ENCODE measurements at regions not wholly inside any gene's neighbourhood (a gene's known extent, or its start where the extent isn't known, plus 50 kb on each side); places are given as distances from the start of the nearest gene placed in this dataset.

GRCh38 chr4:115222061-115222460 lies 108.6 kb upstream of the NDST4 start:
- no peaks in the 10 kb centered on the region for H3K36me3 ChIP-seq
- no peak for DNase-seq (ENCODE audit: low spot score in 2 of 2)
- WGBS: 76% methylated on average over 4 of the region's 4 CpGs
- no peak overlapping the region for H3K4me3 ChIP-seq
- H3K27me3 ChIP-seq: no peaks in the 10 kb centered on the region
- TF ChIP-seq CTCF (IDR thresholded peaks at IDR 0.05) (no peak), POLR2AphosphoS5 (IDR thresholded peaks at IDR 0.05) (no peak), POLR2A (IDR thresholded peaks at IDR 0.05) (no peak), EP300 (IDR thresholded peaks at IDR 0.05) (no peak)
- H3K27ac ChIP-seq: no peak overlapping the region
- H3K4me1 ChIP-seq: no peaks in the 10 kb centered on the region
- no peaks in the 10 kb centered on the region for H3K9me3 ChIP-seq

- H3K27me3 ChIP-seq: no peaks in the 10 kb centered on the region
- DNase-seq (ENCODE audit: low spot score in 2 of 2): no peak
- no peaks in the 10 kb centered on the region for H3K9me3 ChIP-seq
- H3K36me3 ChIP-seq: no peaks in the 10 kb centered on the region
- no peak for TF ChIP-seq EP300 (IDR thresholded peaks at IDR 0.05)
- TF ChIP-seq CTCF (IDR thresholded peaks at IDR 0.05): no peak
- no peak for TF ChIP-seq POLR2A (IDR thresholded peaks at IDR 0.05)
- TF ChIP-seq POLR2AphosphoS5 (IDR thresholded peaks at IDR 0.05): no peak
- WGBS: 68% methylated on average over 1 of the region's 1 CpG
- H3K4me1 ChIP-seq: no peaks in the 10 kb centered on the region
- no peak overlapping the region for H3K4me3 ChIP-seq
- H3K27ac ChIP-seq: no peak overlapping the region
Measured at GRCh38 chr4:115219862-115220261, 106.4 kb upstream of the NDST4 start.

GRCh38 chr4:115219315-115219860 lies 106.0 kb upstream of the NDST4 start:
- H3K27ac ChIP-seq: no peak overlapping the region
- no peaks in the 10 kb centered on the region for H3K9me3 ChIP-seq
- no peaks in the 10 kb centered on the region for H3K4me1 ChIP-seq
- TF ChIP-seq CTCF (IDR thresholded peaks at IDR 0.05) (no peak), EP300 (IDR thresholded peaks at IDR 0.05) (no peak), POLR2AphosphoS5 (IDR thresholded peaks at IDR 0.05) (no peak), POLR2A (IDR thresholded peaks at IDR 0.05) (no peak)
- WGBS: 44% methylated on average over 2 of the region's 2 CpGs
- no peak for DNase-seq (ENCODE audit: low spot score in 2 of 2)
- H3K27me3 ChIP-seq: no peaks in the 10 kb centered on the region
- no peak overlapping the region for H3K4me3 ChIP-seq
- no peaks in the 10 kb centered on the region for H3K36me3 ChIP-seq

GRCh38 chr4:115215935-115216334 lies 102.5 kb upstream of the NDST4 start:
- H3K4me1 ChIP-seq: no peaks in the 10 kb centered on the region
- no peak overlapping the region for H3K27ac ChIP-seq
- no peak overlapping the region for H3K4me3 ChIP-seq
- DNase-seq (ENCODE audit: low spot score in 2 of 2): no peak
- TF ChIP-seq POLR2A (IDR thresholded peaks at IDR 0.05) (no peak), POLR2AphosphoS5 (IDR thresholded peaks at IDR 0.05) (no peak), CTCF (IDR thresholded peaks at IDR 0.05) (no peak), EP300 (IDR thresholded peaks at IDR 0.05) (no peak)
- WGBS: 84% methylated on average over 3 of the region's 3 CpGs
- no peaks in the 10 kb centered on the region for H3K36me3 ChIP-seq
- H3K27me3 ChIP-seq: no peaks in the 10 kb centered on the region
- H3K9me3 ChIP-seq: no peaks in the 10 kb centered on the region

DNA sequence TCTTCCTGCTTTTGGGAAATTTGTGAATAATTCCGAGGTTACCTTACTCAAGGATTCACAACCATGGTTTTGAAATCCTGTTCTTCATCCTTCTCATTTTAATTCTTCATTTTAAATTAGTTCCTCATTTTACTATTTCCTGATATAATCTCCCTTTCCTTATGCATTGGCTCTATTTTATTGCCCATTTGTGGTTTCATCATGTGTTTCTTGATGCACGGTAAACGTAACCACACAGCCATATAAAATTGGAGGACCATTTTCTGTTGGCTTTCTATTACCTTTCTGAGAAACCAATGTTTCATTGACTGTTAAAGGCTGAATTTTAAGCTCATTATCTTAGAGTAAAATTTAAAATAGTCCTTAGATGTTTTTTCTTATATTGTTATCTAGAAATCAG lies 100.3 kb upstream of the NDST4 start:
- no peaks in the 10 kb centered on the region for H3K9me3 ChIP-seq
- H3K4me1 ChIP-seq: no peaks in the 10 kb centered on the region
- no peak for DNase-seq (ENCODE audit: low spot score in 2 of 2)
- H3K27me3 ChIP-seq: no peaks in the 10 kb centered on the region
- 77% methylated on average over 3 of the region's 3 CpGs for WGBS
- no peak overlapping the region for H3K27ac ChIP-seq
- no peak overlapping the region for H3K4me3 ChIP-seq
- no peaks in the 10 kb centered on the region for H3K36me3 ChIP-seq
- TF ChIP-seq CTCF (IDR thresholded peaks at IDR 0.05) (no peak), POLR2AphosphoS5 (IDR thresholded peaks at IDR 0.05) (no peak), EP300 (IDR thresholded peaks at IDR 0.05) (no peak), POLR2A (IDR thresholded peaks at IDR 0.05) (no peak)

Measured in suprapubic skin (tissue), 4 donors.